Neural cell (in vitro differentiated cells): ENCODE measurements at regions not wholly inside any gene's neighbourhood (a gene's known extent, or its start where the extent isn't known, plus 50 kb on each side); places are given as distances from the start of the nearest gene placed in this dataset.

ENCODE experiments used
- H2AFZ ChIP-seq: fragments of 200-600, 300-800 bp; sonication (generic), shearing (Covaris generic); 2 replicates; pipeline ENCODE4 v1.6.0; 2014; ENCODE audit warnings: low read depth, mild to moderate bottlenecking, antibody characterized with exemption, low read length, moderate library complexity
- H3F3A ChIP-seq: fragments of 200-600 bp; shearing (Covaris generic); 2 replicates; pipeline ENCODE4 v1.6.1; 2016; ENCODE audit warnings: mild to moderate bottlenecking, moderate library complexity, mixed read lengths, antibody characterized with exemption, low read length; ENCODE audit not compliant: insufficient read depth, poor library complexity, severe bottlenecking
- H3K27ac ChIP-seq: fragments of 200-600, 300-800 bp; sonication (generic), shearing (Covaris generic); 2 replicates; pipeline ENCODE4 v1.5.1; 2014; ENCODE audit warnings: mild to moderate bottlenecking, low read length, moderate library complexity
- H3K27me3 ChIP-seq: fragments of 300-800, 200-600 bp; sonication (generic), shearing (Covaris generic); 2 replicates; pipeline ENCODE4 v1.6.0; 2014; ENCODE audit warnings: mild to moderate bottlenecking, low read depth, low read length, moderate library complexity; ENCODE audit not compliant: insufficient read depth
- H3K36me3 ChIP-seq: fragments of 300-800, 200-600 bp; sonication (generic), shearing (Covaris generic); 2 replicates; pipeline ENCODE4 v1.5.1; 2014; ENCODE audit warnings: mild to moderate bottlenecking, antibody characterized with exemption, low read length, moderate library complexity; ENCODE audit not compliant: insufficient read depth
- H3K4me2 ChIP-seq: fragments of 300-800, 200-600 bp; sonication (generic), shearing (Covaris generic); 2 replicates; pipeline ENCODE4 v1.6.0; 2014; ENCODE audit warnings: mild to moderate bottlenecking, low read length
- H3K4me3 ChIP-seq: fragments of 300-800, 200-600 bp; sonication (generic), shearing (Covaris generic); 2 replicates; pipeline ENCODE4 v1.5.1; 2014; ENCODE audit warnings: mild to moderate bottlenecking, low read length, moderate library complexity
- H3K79me2 ChIP-seq: fragments of 200-600 bp; shearing (Covaris generic); replicated peaks from 2 replicates; pipeline ENCODE4 v1.6.0; 2014; ENCODE audit warnings: mild to moderate bottlenecking, low read length, moderate library complexity; ENCODE audit not compliant: insufficient read depth
- H3K9ac ChIP-seq: fragments of 300-800, 200-600 bp; sonication (generic), shearing (Covaris generic); 2 replicates; pipeline ENCODE4 v1.6.1; 2016; ENCODE audit warnings: mild to moderate bottlenecking, low read length, mixed read lengths
- H3K9me2 ChIP-seq: fragments of 200-600 bp; shearing (Covaris generic); 2 replicates; pipeline ENCODE4 v1.6.1; 2016; ENCODE audit warnings: mild to moderate bottlenecking, low read length, mixed read lengths; ENCODE audit not compliant: insufficient read depth
- H3K9me3 ChIP-seq: fragments of 200-600, 300-800 bp; sonication (generic), shearing (Covaris generic); 2 replicates; pipeline ENCODE4 v1.6.1; 2016; ENCODE audit warnings: mild to moderate bottlenecking, mixed run types, low read length, moderate library complexity, mixed read lengths
- H4K20me1 ChIP-seq: fragments of 200-600 bp; shearing (Covaris generic); 2 replicates; pipeline ENCODE4 v1.6.1; 2016; ENCODE audit warnings: mild to moderate bottlenecking, mixed run types; ENCODE audit not compliant: insufficient read depth
- CTCF ChIP-seq: fragments of 450-650 bp; IDR thresholded peaks from 2 replicates; pipeline ENCODE4 v1.5.1; 2014; ENCODE audit warnings: antibody characterized with exemption, mild to moderate bottlenecking, moderate library complexity; ENCODE audit not compliant: poor library complexity, severe bottlenecking
- EP300 ChIP-seq: fragments of 450-650 bp; conservative IDR thresholded peaks from 2 replicates; pipeline ENCODE4 v1.6.1; 2014; ENCODE audit warnings: antibody characterized with exemption, mild to moderate bottlenecking, moderate library complexity; ENCODE audit not compliant: poor library complexity, severe bottlenecking
- EZH2 ChIP-seq: fragments of 200-600, 300-800 bp; shearing (Covaris generic), sonication (generic); IDR thresholded peaks from 2 replicates; pipeline ENCODE4 v1.6.1; 2014; ENCODE audit warnings: antibody characterized with exemption, low read length, borderline replicate concordance, mild to moderate bottlenecking; ENCODE audit not compliant: insufficient read depth, poor library complexity, severe bottlenecking
- MXI1 ChIP-seq: fragments of 450-650 bp; conservative IDR thresholded peaks from 2 replicates; pipeline ENCODE4 v1.6.1; 2014; ENCODE audit warnings: antibody characterized with exemption, mild to moderate bottlenecking; ENCODE audit not compliant: poor library complexity, severe bottlenecking
- POLR2AphosphoS5 ChIP-seq: IDR thresholded peaks from 2 replicates; pipeline ENCODE4 v1.6.1; 2012
- RAD21 ChIP-seq: fragments of 450-650 bp; conservative IDR thresholded peaks from 2 replicates; pipeline ENCODE4 v1.6.1; 2014; ENCODE audit warnings: antibody characterized with exemption, mild to moderate bottlenecking, moderate library complexity
- SMC3 ChIP-seq: fragments of 450-650 bp; conservative IDR thresholded peaks from 2 replicates; pipeline ENCODE4 v1.6.1; 2014; ENCODE audit warnings: antibody characterized with exemption, mild to moderate bottlenecking, moderate library complexity; ENCODE audit not compliant: poor library complexity
- TAF1 ChIP-seq: IDR thresholded peaks from 2 replicates; pipeline ENCODE4 v1.6.1; 2012; ENCODE audit warnings: low read depth
- TF ChIP-seq, protein P1 (sequence below): IDR thresholded peaks from 2 replicates; pipeline ENCODE4 v1.6.1; 2012; ENCODE audit warnings: borderline replicate concordance

DNA sequence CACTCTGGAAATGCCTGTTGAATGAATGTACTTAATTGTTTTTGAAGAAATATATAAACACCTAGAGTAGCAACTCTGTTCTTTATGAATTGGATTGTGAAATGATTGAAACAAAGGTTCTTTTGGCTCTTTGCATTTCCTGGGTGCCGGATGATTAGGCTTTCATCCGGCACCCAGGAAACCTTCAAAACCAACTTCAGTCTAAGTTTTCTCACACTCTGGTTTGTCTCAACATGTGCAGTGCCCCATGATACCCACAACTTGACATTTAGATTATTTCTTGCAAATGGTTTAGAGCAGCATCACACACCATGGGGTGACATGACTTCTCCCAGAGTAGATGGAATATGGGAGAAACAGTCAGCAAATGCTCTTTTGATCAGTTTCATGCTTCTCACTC lies 354.9 kb downstream of the BARHL2 start:
- no peaks in the 10 kb centered on the region for H3K36me3 ChIP-seq
- H3F3A ChIP-seq = no peaks in the 10 kb centered on the region
- no peak overlapping the region for H3K4me2 ChIP-seq
- no peaks in the 10 kb centered on the region for H3K9me3 ChIP-seq
- no peak overlapping the region for H3K4me3 ChIP-seq
- H3K79me2 ChIP-seq = no peaks in the 10 kb centered on the region
- no peak overlapping the region for H3K27ac ChIP-seq
- TF ChIP-seq CTCF (no peak), EZH2 (no peak), POLR2AphosphoS5 (no peak), TAF1 (no peak), RAD21 (no peak), SMC3 (no peak), EP300 (no peak), MXI1 (no peak)
- TF ChIP-seq, protein P1, sequence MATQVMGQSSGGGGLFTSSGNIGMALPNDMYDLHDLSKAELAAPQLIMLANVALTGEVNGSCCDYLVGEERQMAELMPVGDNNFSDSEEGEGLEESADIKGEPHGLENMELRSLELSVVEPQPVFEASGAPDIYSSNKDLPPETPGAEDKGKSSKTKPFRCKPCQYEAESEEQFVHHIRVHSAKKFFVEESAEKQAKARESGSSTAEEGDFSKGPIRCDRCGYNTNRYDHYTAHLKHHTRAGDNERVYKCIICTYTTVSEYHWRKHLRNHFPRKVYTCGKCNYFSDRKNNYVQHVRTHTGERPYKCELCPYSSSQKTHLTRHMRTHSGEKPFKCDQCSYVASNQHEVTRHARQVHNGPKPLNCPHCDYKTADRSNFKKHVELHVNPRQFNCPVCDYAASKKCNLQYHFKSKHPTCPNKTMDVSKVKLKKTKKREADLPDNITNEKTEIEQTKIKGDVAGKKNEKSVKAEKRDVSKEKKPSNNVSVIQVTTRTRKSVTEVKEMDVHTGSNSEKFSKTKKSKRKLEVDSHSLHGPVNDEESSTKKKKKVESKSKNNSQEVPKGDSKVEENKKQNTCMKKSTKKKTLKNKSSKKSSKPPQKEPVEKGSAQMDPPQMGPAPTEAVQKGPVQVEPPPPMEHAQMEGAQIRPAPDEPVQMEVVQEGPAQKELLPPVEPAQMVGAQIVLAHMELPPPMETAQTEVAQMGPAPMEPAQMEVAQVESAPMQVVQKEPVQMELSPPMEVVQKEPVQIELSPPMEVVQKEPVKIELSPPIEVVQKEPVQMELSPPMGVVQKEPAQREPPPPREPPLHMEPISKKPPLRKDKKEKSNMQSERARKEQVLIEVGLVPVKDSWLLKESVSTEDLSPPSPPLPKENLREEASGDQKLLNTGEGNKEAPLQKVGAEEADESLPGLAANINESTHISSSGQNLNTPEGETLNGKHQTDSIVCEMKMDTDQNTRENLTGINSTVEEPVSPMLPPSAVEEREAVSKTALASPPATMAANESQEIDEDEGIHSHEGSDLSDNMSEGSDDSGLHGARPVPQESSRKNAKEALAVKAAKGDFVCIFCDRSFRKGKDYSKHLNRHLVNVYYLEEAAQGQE = no peak
- H4K20me1 ChIP-seq = no peaks in the 10 kb centered on the region
- H2AFZ ChIP-seq = no peak overlapping the region
- no peak overlapping the region for H3K9ac ChIP-seq
- H3K9me2 ChIP-seq = no peaks in the 10 kb centered on the region
- no peaks in the 10 kb centered on the region for H3K27me3 ChIP-seq

DNA sequence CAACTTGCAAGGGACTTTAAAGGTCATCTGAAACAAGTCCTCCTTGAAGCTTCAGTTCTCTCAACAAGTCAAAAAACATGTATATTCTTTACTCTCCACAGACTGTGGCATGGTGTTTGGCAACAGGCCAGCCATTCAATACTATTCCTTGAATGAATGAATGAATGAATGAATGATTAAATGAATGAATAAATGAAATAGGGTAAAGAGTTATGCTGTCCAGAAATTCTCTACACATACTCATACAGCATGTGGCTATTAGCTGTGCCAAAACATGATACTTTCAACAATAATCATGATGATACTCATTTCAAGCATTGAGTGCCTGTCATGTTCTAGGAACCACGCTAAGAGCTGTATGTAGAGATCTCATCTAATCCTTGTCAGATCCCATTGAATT lies 356.1 kb downstream of the BARHL2 start:
- Histone ChIP-seq H3F3A (no peaks in the 10 kb centered on the region), H3K36me3 (no peaks in the 10 kb centered on the region), H3K27ac (no peak overlapping the region), H3K9me3 (no peaks in the 10 kb centered on the region), H3K9ac (no peak overlapping the region), H3K79me2 (no peaks in the 10 kb centered on the region), H3K9me2 (no peaks in the 10 kb centered on the region), H2AFZ (no peak overlapping the region), H4K20me1 (no peaks in the 10 kb centered on the region), H3K4me3 (no peak overlapping the region), H3K27me3 (no peaks in the 10 kb centered on the region), H3K4me2 (no peak overlapping the region)
- TF ChIP-seq SMC3 = no peak
- TF ChIP-seq EP300 = no peak
- TF ChIP-seq POLR2AphosphoS5 = no peak
- no peak for TF ChIP-seq EZH2
- no peak for TF ChIP-seq TAF1
- TF ChIP-seq, protein P1 = no peak
- no peak for TF ChIP-seq MXI1
- TF ChIP-seq RAD21 = no peak
- no peak for TF ChIP-seq CTCF
